Activated CD4-positive, alpha-beta T cell treated with anti-CD3 and anti-CD28 coated beads, Interleukin-2, Interleukin-6, amounts not matched to agents 100 ng/mL and 50 ng/mL, durations not matched to agents 16 hours and 8 hours (primary cell): ENCODE measurements at regions not wholly inside any gene's neighbourhood (a gene's known extent, or its start where the extent isn't known, plus 50 kb on each side); places are given as distances from the start of the nearest gene placed in this dataset.

Experiments used
- DNase-seq: peaks from one replicate; pipeline ENCODE4 v3.0.0-alpha.2; 2020

GRCh38 chr17:34527908-34528470 lies 51.4 kb upstream of the TMEM132E start:
- DNase-seq: no peak

GRCh38 chr17:34527136-34527907 lies 52.1 kb upstream of the TMEM132E start:
- no peak for DNase-seq

GRCh38 chr17:34525651-34526050 lies 53.7 kb upstream of the TMEM132E start:
- DNase-seq: no peak

GRCh38 chr17:34521955-34522354 lies 57.4 kb upstream of the TMEM132E start:
- DNase-seq: no peak

DNA sequence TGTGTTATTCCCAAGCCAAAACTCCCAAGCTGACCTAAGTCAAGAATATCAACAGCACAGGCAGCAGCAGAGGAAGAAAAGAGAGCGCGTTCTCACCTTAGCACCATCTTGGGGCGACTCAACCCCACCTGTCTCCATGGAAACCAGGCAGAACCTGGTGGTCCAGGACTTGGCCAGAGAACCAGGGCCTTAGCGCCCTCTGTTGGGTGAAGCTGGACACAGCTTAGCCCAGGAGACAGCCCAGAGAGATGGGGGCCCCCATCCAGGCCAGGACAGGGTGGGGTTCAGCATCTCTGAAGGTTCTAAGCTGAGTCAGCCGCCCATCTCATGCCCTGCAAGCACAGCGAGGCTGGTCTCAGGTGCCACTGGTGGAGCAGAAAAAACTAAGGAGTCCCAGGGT lies 60.1 kb upstream of the TMEM132E start:
- peak; percentile 42 for DNase-seq

GRCh38 chr17:34517406-34517805 lies 62.0 kb upstream of the TMEM132E start:
- no peak for DNase-seq

DNA sequence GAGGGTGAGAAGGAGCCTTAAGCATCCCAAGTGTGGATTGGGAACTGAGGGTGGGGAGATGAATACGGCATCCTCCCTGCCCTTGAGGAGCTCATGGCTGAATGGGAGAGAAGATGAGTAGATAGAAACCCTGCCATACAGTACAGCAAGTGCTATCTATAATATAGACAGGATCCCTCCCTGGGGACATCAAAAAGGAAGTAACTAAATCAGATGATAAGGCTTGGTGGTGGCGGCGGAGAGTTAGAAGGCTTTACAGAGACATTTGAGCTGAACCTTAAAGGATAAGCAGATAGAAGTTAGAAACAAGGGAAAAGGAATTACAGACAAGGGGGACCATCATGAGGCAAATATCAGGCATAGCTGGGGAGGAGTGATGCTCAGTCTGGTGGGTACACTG lies 67.5 kb upstream of the TMEM132E start:
- DNase-seq: no peak

- DNase-seq: no peak
Observed at GRCh38 chr17:34511265-34511664, 68.1 kb upstream of the TMEM132E start.

GRCh38 chr17:34504814-34505484 lies 74.4 kb upstream of the TMEM132E start:
- no peak for DNase-seq

DNA sequence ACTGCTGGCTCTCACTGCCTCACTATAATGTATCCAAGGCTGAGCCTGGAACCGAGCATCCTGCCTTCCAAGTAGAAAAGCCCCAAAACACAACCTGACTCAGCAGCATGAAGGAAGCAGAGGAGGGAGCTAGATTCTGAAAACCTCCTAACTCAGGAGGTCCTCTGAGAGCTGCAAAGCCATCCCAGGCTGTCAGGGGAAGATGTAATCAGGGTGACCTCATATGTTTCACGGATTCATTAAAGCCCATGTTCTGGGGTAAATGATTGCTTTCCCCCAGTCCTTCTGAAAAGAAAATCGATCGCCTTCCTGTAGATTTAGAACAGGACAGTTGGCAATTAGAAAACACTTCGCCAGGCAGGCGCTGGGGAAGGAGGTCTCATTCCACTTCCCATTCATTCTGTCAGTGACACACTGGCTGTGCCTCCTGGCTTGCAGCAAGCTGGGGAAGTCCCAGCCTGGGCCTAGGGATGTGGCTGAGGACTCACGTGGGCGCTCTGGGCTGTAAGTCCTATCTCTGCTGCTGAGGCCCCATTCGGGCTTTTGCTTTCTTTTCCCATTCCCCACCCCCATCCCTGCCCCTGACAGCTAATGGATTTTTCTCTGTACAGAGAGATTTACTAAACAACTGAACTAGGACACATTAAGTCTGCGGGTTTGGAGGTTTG lies 75.7 kb upstream of the TMEM132E start:
- peak; percentile 27 for DNase-seq

DNA sequence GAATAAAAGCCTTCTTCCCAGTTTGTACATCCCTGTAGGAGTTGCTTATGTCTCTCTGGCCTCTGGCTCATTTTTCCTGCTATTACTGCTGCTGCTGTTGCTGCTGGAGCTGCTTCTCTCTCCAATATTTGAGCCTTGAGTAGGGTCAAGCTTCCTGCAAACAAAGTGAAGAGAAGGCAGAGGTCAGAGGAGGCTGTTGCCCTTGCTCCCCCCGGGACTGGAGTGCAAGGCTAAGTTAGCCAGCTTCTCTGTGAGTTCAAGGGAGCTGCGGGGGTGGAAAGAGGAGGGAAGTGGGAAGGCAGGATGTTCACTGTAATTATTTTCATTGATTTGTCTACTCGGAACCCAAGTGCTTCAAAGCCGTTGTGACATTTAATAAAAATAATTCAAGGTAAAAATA lies 77.0 kb upstream of the TMEM132E start:
- no peak for DNase-seq

DNA sequence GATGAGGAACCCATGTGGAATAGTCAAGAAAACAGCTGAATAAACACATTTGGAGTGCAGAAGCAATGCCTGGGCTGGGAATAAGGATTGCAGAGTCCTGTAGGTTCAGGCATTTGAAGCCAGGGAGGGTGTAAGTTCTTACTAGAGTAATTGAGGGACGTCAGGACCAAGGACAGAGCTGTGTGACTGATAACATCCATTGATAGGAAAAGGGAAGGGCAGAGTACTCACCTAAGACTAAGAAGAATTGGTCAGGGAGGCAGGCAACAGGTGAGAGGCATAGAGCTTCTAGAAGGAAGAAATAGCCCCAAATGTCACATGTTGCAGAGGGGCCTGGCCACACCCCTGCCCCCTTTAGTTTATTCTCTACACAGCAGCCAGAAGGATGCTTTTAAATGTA lies 79.8 kb upstream of the TMEM132E start:
- DNase-seq: peak; percentile 19

- no peak for DNase-seq
Observed at GRCh38 chr17:34493917-34494316, 85.5 kb upstream of the TMEM132E start.

- DNase-seq: no peak
Observed at GRCh38 chr17:34487626-34488025, 91.8 kb upstream of the TMEM132E start.

- DNase-seq: no peak
Observed at GRCh38 chr17:34486761-34487160, 92.6 kb upstream of the TMEM132E start.

DNA sequence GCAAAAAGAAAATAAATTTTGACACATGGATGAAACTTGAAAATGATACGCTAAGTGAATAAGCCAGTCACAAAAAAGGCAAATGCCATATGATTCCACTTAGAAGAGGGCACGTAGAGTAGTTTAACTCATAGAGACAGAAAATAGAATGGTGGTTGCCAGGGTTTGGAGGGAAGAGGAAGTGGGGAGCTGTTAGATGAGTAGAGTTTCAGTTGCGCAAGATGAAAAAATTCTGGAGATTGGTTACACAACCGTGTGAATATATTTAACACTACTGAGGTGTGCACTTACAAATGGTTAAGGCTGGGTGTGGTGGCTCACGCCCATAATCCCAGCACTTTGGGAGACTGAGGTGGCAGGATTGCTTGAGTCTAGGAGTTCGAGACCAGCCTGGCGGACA lies 93.4 kb upstream of the TMEM132E start:
- peak; percentile 37 for DNase-seq

DNA sequence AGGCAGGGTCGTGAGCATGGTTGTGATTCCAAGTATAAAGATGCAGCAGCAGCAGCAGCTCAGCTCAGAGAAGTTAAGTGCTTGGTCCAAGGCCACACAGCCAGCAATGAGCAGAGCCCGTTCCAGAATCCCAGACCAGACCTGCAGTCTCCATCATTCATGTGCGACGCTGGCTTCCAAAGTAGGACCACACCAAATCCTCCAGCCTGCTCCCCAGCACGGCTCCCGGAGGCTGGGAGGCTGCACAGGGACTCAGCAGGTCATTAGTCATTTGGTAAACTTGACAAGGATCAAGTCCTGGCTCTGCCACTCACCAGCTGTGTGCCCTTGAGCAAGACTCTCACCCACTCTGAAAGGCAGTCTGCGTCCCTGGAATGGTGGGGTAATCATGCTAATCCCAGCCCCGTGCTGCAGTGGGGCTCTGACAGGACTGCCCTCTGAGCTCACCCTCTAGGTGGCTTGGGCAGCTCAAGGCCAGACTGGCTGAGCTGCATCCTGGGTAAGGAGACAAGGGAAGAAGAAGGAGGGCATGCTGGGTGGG lies 95.1 kb upstream of the TMEM132E start:
- no peak for DNase-seq

DNA sequence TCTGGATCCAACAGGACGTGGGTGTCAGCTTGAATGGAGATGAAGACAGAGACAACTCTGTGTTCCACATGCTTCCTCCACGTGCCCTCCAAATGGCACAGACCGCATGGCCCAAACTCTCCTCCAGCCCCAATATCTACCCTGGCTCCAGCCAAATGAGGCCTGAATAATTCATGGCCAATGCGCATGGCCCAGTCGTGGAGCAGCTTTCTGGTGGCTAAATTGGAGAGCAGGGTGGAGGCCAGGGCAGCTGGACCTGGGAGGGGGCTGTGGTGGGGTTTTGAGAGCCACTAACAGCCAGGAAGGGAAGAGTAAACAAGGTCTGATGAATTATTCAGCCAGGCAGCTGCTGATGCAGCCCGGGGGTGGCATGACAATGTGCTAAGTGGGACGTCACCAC lies 96.7 kb upstream of the TMEM132E start:
- DNase-seq: no peak

DNA sequence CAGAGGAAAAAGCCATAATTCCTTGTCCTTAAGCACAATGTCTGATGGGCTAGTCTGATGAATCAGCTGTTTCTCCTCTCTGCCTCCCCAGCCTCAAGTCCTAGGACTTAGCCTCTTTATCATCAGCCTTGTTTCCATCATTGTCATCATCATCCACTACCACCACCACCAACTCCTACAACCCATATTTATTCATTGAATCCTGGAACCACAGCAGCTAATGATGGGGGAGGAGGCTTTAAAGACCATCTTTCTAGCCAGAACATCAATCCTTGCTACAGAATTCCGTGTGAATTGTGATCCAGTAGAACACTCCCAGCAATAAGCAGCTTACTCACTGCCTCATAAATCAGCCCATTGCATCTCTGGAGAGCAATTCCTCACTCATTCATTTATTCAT lies 97.6 kb upstream of the TMEM132E start:
- DNase-seq: no peak

- no peak for DNase-seq
Observed at GRCh38 chr17:34479371-34479770, 100.0 kb upstream of the TMEM132E start.

- DNase-seq: no peak
Observed at GRCh38 chr17:34478244-34478643, 101.1 kb upstream of the TMEM132E start.

DNA sequence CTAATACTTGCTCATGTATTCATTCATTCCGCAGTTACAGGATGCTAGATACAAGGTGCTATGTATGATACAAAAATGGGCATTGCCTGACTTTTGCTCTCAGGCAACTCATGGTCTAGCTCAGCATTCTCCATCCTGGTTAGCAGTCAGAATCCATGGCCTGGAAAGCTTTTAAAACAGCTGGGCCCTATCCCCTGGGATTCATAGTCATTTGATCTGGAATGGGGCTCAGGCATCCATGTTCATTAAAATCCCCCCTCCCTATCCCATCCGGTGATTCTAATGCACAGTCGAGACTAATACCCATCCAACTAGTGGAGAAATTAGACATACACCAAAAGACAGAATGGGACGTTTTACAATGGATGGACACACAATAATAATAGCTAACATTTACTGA lies 104.1 kb upstream of the TMEM132E start:
- no peak for DNase-seq

DNA sequence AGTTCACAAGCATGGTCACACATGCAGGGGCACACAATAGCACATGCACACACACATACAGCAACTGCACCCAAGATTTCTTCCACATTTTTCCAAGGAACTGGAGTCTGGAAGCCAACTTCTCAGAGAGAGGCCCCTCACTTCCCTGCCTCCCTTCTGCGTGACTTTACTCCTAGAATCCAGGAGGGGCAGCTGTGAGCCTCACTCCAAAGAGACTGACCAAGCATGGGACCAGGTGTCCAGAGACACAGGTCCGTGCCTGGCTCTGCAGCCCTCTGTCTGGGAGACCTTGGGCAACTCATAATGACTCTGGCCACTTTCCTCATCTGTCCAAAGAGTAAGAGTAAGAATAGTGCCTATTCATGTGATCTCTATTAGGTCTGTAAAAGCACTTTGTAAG lies 104.7 kb upstream of the TMEM132E start:
- no peak for DNase-seq

GRCh38 chr17:34472363-34472762 lies 107.0 kb upstream of the TMEM132E start:
- DNase-seq: no peak
